Cerebellar nuclear complex (tissue), 1 donor: ENCODE measurements at regions not wholly inside any gene's neighbourhood (a gene's known extent, or its start where the extent isn't known, plus 50 kb on each side); places are given as distances from the start of the nearest gene placed in this dataset.
"Not testable (repeated sequence)": the region's sequence is repeated elsewhere in the genome, so short reads cannot be mapped to it uniquely, and the experiment has no call there.

ENCODE experiments used
- DNase-seq, 2 experiments: peaks; one replicate each; lab custom pipeline; 2025; lab: John Stamatoyannopoulos, UW

DNA sequence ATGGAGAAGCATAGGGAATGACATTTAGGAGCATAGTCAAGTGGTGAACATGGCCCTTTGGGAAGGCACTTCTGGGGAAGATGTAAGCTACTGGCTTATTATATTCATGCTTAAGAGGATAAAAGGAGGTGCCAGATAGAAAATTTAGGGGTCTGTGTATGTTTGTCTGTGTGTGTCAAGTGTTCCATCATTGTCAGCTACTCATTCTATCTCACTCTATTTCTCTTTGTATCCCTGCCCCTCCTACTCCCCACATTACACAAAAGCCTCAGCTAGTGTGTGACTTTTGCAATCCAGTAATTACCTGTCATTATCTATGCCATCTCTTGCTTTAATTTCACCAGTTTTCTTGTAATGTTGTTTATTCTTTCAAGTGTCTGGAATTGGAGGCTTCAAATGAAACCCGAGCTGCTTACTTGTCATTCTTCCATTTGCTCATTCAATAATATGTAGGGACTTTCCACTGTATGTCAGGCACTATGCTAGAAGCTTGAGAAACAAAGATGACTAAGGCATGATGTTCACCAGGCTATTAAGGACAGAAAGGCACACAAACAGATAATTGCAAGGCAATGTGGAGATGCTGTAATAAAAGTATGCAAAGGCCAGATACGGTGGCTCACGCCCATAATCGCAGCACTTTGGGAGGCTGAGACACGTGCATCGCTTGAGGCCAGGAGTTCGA lies 229.8 kb upstream of the TEX13C start:
- no peak for DNase-seq

- no peak for DNase-seq
Measured at GRCh38 chrX:125093852-125094251, 225.8 kb upstream of the TEX13C start.

DNA sequence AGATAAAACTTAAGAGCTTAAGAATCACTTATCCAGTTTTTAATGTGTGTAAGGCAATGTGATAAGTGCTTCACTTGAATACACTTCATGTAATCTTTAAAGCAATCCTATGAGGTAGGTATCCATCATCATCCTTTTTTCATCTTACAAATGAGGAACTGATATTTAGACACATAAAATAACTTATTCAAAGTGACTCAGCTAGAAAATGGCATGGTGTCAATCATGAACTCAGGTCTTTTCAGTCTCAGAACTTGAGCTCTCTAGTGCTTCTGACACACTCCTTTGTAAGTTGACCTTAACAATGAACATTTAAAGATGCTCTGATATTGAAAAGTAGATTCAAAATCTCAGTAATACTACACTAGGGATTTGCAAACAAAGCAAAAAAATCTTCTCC lies 224.8 kb upstream of the TEX13C start:
- DNase-seq, result no peak

- DNase-seq, result no peak
Measured at GRCh38 chrX:125096469-125096868, 223.2 kb upstream of the TEX13C start.

- no peak for DNase-seq
Measured at GRCh38 chrX:125096870-125097269, 222.8 kb upstream of the TEX13C start.

DNA sequence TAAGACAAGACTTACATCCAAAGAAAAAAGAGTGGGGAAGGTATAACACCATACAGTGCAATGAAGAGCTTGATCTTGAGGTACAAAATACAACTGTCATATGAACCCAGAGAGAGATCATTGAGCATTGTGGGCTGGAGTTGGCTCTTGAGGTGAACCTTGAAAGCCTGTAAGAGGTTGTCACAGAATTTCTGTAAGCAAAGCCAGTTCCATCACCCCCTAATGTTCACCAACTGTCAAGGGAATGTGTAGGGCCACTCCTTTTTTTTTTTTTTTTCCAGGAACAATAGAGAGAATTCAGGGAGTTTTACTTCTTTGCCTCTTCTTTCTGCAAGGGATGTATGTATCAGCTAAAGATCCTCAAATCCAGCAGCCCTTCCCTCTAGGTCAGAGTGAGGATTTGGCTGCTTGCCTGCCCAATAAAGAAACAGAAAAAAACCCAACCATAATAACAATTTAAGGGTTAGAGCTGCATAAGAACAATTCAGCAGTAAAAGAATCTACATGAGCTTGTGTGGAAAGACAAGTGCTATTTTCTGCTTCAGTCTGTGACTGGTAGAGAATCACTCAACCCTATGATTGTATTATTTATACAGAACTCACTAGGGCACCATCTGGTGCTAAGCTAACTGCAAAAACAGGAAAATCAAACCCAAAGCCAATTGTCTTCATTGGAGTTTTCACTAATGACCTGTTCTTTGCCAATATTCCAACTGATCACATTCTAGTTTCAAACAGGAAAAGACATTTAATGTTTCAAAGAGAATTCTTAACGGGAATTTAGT lies 217.5 kb upstream of the TEX13C start:
- peak in 1 of 2 experiments; percentile 37 for DNase-seq

DNA sequence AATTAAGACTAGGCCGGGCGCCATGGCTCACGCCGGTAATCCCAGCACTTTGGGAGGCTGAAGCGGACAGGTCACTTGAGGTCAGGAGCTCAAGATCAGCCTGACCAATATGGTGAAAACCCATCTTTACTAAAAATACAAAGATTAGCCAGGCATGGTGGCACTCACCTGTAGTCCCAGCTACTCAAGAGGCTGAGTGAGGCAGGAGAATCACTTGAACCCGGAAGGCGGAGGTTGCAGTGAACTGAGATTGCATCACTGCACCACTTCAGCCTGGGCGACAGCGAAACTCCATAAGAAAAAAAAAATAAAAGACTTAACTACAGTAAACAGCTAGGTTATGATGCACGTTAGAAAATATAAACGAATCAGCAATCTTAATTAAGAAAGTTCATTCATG lies 216.0 kb upstream of the TEX13C start:
- DNase-seq, result no peak

GRCh38 chrX:125108921-125109320 lies 210.8 kb upstream of the TEX13C start:
- DNase-seq, result no peak

GRCh38 chrX:125131164-125131563 lies 188.5 kb upstream of the TEX13C start:
- no peak for DNase-seq

DNA sequence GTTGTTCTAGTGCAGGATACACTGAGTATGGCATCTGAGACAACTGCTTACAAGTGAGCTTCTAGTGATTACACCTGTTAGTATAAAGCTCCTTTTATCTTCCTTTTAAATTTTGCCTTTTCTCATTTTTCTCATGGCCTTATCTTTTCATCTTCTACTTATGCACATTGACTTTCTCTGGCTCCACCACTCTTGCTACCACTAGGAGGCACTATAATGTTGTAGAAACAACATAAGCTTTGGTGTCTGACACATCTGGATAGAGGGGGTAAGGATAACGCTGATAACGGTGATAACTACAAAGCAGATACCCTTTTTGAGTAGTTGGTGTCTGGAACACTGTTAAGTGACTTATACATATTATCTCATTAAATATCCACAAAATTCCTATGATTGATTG lies 187.4 kb upstream of the TEX13C start:
- DNase-seq, result no peak

- DNase-seq, result peak in 1 of 2 experiments; percentile 1
Measured at GRCh38 chrX:125137521-125137920, 182.2 kb upstream of the TEX13C start.

DNA sequence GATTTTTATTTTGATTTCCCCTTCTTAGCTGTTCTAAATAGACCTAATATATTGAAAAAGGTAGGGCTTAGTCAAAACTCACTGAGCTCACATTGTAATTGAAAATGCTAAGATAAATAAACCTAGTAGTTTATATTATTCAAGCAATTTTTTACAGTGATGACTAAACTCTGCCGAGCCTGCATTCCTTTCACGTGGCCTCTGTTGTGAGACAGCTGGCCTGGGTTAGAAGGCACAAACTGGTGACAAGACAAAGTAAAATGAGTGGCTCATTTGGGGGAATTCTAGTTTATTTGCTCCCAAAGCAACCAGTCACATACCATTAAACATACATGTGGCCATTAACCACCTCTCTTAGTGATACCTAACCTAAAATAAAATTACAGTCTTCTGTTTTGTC lies 169.4 kb upstream of the TEX13C start:
- DNase-seq, result no peak

DNA sequence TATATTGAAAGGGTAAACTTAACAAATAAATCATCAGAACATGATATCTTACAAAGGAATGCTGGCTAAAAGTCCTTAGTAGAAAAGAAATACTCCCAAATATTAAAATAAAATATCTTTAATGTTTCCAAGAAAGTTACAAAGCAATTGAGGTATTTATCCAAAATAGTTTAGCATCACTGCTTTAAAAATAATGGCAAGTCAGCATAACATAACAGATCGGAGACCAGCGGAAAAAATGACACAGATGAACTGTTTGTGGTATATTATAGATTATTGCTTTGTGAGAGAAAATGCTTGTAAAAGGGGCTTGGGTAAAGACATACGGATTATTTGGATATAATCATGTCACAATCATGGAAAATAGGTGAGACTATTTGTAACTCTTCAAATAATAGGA lies 168.5 kb upstream of the TEX13C start:
- no peak for DNase-seq

DNA sequence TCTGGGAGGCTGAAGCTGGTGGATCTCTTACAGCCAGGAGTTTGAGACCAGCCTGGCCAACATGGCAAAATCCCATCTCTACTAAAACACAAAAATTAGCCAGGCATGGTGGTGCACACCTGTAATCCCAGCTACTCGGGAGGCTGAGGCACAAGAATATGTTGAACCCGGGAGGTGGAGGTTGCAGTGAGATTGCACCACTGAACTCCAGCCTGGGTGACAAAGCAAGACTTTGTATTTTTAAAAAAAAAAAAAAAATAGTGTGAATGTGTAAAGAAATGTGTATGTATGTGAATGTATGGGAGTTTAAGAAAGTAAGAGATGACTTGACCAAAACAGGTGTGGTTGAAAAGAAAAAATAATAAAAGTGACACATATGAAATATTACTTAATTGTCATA lies 167.7 kb upstream of the TEX13C start:
- DNase-seq, result no peak

- no peak for DNase-seq
Measured at GRCh38 chrX:125153621-125154020, 166.1 kb upstream of the TEX13C start.

- DNase-seq, result not testable (repeated sequence)
Measured at GRCh38 chrX:125154288-125155257, 165.1 kb upstream of the TEX13C start.

DNA sequence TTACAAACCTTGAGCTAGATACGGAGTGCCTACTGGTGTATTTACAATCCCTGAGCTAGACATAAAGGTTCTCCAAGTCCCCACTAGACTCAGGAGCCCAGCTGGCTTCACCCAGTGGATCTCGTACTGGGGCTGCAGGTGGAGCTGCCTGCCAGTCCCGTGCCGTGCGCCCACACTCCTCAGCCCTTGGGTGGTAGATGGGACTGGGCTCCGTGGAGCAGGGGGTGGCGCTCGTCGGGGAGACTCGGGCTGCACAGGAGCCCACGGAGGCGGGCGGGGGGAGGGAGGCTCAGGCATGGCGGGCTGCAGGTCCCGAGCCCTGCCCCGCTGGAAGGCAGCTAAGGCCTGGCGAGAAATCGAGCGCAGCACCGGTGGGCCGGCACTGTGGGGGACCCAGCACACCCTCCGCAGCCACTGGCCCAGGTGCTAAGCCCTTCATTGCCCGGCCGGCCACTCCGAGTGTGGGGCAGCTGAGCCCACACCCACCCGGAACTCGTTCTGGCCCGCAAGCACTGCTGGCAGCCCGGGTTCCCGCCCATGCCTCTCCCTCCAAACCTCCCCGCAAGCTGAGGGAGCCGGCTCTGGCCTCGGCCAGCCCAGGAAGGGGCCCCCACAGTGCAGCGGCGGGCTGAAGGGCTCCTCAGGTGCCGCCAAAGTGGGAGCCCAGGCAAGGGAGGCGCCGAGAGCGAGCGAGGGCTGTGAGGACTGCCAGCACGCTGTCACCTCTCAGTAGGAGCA lies 164.2 kb upstream of the TEX13C start:
- DNase-seq, result not testable (repeated sequence)

DNA sequence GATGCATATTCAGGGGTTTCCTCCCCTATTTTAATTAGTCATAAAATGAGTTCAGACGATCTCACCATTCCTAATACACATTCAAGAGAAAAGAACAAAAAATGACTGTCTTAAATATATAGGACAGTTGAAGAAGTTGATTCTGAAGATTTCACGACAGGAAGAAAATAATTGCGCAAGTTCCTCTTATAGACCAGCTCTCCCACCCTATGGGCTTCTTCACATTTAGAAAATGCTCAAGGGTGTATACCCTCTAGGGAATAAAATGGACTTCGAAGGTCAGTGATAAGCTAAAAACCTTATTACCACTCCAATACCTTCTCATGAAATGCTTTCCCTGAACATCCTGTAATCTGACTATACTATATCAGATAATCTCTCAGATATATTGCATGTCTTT lies 149.2 kb upstream of the TEX13C start:
- no peak for DNase-seq

DNA sequence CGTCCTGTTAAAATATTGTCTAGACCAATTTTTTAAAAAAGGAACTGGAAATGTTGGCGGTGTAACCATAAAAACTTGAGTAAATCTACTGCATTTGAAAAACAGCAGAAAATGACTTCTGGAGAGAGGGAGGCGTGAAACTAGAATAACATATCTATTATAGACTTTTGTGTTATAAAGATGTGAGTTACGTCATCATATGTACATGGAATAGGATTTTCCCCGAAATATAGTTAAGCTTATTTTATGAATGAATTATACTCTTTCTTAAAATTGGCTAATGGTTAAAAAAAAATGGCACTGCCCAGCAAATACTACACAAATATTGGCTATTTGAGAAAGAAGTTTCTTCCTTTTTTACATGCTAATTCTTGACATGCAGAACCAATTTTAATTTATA lies 147.1 kb upstream of the TEX13C start:
- DNase-seq, result no peak

DNA sequence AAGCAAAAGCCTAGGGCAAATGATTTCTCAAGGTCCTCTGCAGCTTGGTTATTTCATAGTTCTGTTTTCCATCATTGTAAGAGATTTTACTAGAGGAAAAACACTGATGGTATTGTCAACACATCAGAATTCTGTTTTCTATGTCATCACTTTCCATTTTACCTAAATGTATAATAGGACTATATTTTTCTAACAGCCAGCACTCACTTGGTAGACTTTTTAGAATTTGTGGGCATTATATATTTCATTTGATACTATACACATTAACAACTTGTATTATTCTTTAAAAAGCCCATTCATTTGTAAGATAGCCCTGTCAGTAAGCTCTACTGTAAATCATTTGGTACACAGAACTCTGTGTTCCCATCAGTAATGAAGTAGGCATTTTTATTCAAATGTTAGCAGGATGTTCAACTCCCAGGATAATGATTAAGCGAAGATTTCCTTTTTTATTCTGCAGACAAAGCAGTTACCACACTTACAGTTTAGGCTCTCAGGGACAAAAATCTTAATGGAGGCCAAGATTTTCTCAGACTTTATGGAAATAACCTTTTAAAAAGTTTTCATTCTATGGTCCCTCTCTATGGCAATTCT lies 143.6 kb upstream of the TEX13C start:
- DNase-seq, result no peak

- DNase-seq, result no peak
Measured at GRCh38 chrX:125193921-125194320, 125.8 kb upstream of the TEX13C start.
